Progenitor cell of endocrine pancreas (in vitro differentiated cells): ENCODE measurements at regions not wholly inside any gene's neighbourhood (a gene's known extent, or its start where the extent isn't known, plus 50 kb on each side); places are given as distances from the start of the nearest gene placed in this dataset.

Experiments used
- DNase-seq: peaks from one replicate; pipeline ENCODE4 v3.0.0; 2021; ENCODE audit warnings: low spot score; ENCODE audit not compliant: unreplicated experiment
- H3K27ac Mint-ChIP-seq: 2 replicates; pipeline ENCODE4 v1.8.0; 2021; ENCODE audit warnings: mild to moderate bottlenecking, moderate library complexity, mixed read lengths
- H3K27me3 Mint-ChIP-seq: 2 replicates; pipeline ENCODE4 v1.8.0; 2021; ENCODE audit warnings: mixed read lengths
- H3K36me3 Mint-ChIP-seq: 2 replicates; pipeline ENCODE4 v1.8.0; 2022; ENCODE audit warnings: mixed read lengths; ENCODE audit not compliant: insufficient read depth
- H3K4me1 Mint-ChIP-seq: 2 replicates; pipeline ENCODE4 v1.8.0; 2021; ENCODE audit warnings: low read depth, mixed read lengths
- H3K4me3 Mint-ChIP-seq: 2 replicates; pipeline ENCODE4 v1.8.0; 2021; ENCODE audit warnings: low read depth, mild to moderate bottlenecking, moderate library complexity, mixed read lengths
- H3K9me3 Mint-ChIP-seq: 2 replicates; pipeline ENCODE4 v1.8.0; 2021; ENCODE audit warnings: low read depth, mixed read lengths
- TF ChIP-seq, protein P1 (sequence below): fragments of 200-600 bp; sonication (generic); IDR thresholded peaks from one replicate; pipeline ENCODE4 v1.5.0; 2021; ENCODE audit warnings: antibody characterized with exemption, mild to moderate bottlenecking; ENCODE audit not compliant: unreplicated experiment

DNA sequence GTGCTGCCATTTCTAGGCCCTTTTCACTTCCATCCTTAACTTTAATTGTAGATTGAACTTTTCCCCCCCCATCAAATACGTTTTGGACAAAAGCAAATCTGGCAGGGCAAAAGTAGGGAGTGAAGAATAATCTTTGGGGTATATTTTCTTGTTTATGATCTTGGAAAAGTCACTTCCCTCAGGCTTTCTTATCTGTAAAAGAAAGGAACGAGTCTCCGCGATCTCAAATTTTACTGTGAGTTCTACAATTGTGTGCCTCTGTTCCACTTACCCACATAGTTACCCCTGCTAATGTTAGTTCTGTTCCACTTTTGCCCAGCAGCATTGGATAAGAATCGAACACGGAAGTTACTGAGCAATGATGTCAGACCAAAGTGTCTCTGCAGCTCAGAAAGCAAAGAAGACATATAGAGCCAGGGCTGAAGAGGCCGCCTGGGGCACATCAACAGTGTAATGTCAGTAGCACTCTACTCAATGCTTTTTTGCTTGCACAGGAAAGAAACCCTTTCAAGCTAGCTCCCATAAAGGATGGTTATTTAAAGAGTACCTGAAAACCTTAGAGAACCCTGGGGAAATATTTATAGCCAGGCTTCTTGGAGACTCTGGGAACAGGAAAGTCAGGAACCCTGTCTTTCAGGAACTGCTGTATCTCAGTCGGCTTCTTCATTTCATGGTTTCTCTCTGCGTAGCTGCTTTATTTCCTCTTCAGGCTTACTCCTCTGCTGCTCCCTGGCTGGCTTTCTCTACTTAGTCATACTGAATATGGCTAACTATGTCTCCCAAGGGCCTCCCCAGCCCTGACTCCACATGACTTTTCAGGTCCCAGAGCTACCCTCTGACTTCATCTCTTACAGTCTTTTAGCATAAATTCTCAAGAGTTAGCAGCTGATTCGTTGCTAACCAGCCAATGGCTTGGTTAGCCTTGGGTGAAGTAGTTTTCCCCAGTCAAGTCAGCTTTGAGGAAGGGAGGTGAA lies 123.7 kb upstream of the FAM3C start:
- no peaks in the 10 kb centered on the region for H3K9me3 Mint-ChIP-seq
- DNase-seq = no peak
- no peak overlapping the region for H3K27ac Mint-ChIP-seq
- TF ChIP-seq, protein P1, sequence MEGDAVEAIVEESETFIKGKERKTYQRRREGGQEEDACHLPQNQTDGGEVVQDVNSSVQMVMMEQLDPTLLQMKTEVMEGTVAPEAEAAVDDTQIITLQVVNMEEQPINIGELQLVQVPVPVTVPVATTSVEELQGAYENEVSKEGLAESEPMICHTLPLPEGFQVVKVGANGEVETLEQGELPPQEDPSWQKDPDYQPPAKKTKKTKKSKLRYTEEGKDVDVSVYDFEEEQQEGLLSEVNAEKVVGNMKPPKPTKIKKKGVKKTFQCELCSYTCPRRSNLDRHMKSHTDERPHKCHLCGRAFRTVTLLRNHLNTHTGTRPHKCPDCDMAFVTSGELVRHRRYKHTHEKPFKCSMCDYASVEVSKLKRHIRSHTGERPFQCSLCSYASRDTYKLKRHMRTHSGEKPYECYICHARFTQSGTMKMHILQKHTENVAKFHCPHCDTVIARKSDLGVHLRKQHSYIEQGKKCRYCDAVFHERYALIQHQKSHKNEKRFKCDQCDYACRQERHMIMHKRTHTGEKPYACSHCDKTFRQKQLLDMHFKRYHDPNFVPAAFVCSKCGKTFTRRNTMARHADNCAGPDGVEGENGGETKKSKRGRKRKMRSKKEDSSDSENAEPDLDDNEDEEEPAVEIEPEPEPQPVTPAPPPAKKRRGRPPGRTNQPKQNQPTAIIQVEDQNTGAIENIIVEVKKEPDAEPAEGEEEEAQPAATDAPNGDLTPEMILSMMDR = no peak
- no peaks in the 10 kb centered on the region for H3K27me3 Mint-ChIP-seq
- no peak overlapping the region for H3K4me3 Mint-ChIP-seq
- H3K4me1 Mint-ChIP-seq = no peaks in the 10 kb centered on the region
- H3K36me3 Mint-ChIP-seq = no peaks in the 10 kb centered on the region

DNA sequence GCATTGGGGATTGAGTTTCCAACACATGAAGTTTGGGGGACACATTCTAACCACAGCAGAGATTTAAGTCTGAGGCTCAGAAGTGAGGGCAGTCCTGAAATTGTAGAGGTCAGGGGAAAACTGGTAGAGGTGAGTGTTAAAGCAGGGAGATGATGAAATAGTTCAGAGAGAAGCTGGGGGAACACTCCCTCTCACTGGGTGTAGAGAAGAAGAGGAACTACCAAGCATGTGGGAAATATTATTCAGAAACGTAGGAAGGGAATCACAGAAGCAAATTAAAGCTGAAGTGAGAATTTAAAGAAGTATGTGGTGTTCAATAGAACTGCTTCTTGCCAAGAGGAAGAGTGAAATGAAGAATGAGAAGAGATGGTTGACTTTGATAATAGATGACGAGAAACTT lies 121.5 kb upstream of the FAM3C start:
- no peaks in the 10 kb centered on the region for H3K27me3 Mint-ChIP-seq
- DNase-seq = no peak
- H3K9me3 Mint-ChIP-seq = no peaks in the 10 kb centered on the region
- no peak overlapping the region for H3K4me3 Mint-ChIP-seq
- no peaks in the 10 kb centered on the region for H3K4me1 Mint-ChIP-seq
- no peak overlapping the region for H3K27ac Mint-ChIP-seq
- TF ChIP-seq, protein P1 = no peak
- H3K36me3 Mint-ChIP-seq = no peaks in the 10 kb centered on the region

DNA sequence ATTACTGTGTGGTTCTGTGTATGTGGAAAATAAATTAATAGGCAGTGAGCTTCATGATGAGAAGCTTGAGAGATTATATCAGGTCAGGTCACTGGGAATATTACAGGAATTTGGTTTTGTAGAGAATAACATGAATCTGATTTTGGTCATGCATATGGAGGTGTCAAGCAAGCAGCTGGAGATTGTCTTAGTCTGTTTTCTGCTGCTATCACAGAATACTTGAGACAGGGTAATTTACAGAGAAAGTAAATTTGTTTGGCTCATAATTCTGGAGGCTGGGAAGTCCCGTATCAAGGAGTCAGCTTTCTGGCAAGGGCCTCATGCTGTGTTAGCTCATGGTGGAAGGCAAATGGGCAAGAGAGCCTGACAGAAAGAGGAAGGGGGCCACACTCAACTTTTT lies 120.7 kb upstream of the FAM3C start:
- Mint-ChIP-seq H3K9me3 (peaks cover 2% of the 10 kb centered on the region), H3K4me1 (no peaks in the 10 kb centered on the region), H3K27ac (no peak overlapping the region), H3K36me3 (no peaks in the 10 kb centered on the region), H3K27me3 (no peaks in the 10 kb centered on the region), H3K4me3 (no peak overlapping the region)
- TF ChIP-seq, protein P1 = no peak
- no peak for DNase-seq

DNA sequence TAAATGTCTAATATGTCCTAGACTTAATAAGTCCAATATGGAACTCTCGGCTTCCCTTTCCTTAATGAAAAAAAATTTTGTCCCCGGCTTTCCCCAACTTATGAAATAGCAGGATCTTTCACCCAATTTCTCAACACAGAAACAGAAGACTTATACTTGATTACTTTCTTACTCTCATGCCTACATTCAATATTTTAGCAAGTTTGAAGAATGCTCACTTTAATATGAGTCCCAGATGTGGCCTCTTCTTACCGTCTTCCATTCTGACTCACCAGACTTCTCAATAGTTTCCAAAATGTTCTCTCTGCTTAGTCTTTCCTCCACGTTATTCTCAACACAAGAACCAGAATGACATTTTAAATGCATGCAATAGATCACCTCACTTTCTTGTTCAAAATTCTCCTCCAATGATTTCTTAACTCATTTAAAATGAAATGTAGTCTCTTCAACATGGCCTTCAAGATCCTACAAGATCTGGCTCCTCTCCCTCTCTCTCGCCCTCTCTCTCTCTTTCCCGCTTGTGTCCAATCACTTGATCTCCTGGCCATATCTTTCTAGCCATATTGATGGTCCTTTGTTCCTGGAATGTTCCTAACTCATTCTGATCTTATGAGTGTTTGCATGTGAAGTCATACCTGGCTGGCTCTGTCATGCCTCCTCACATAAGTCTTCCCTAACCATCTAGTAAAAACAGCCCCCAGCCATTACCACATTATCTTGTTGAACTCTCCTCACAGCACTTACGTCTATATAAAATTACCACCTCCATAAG lies 119.7 kb upstream of the FAM3C start:
- Mint-ChIP-seq H3K27ac (no peak overlapping the region), H3K9me3 (peaks cover 6% of the 10 kb centered on the region)
- TF ChIP-seq, protein P1 = no peak

DNA sequence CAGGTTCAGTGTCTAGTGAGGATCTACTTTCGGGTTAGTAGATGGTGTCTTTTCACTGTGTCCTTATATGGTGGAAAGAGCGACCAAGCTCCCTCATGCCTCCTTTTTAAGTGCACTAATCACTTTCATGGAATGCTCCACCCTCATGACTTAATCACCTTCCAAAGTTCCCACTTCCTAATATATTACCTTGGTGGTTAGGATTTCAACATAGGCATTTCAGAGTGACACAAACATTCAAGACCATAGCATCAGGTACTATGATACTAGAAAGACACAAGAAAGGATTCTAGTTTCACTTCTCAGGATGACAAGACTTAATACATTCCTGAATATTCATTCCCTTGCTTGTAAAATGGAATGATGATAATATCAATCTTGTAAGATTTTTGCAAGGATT lies 119.1 kb upstream of the FAM3C start:
- no peak overlapping the region for H3K4me3 Mint-ChIP-seq
- TF ChIP-seq, protein P1 = no peak
- H3K4me1 Mint-ChIP-seq = no peaks in the 10 kb centered on the region
- DNase-seq = no peak
- H3K27me3 Mint-ChIP-seq = no peaks in the 10 kb centered on the region
- H3K27ac Mint-ChIP-seq = no peak overlapping the region
- H3K36me3 Mint-ChIP-seq = peaks cover 2% of the 10 kb centered on the region
- H3K9me3 Mint-ChIP-seq = peaks cover 10% of the 10 kb centered on the region

More for the DNA sequence above, 119.7 kb upstream of the FAM3C start:
- Mint-ChIP-seq H3K27me3 (no peaks in the 10 kb centered on the region), H3K36me3 (peaks cover 2% of the 10 kb centered on the region), H3K4me1 (no peaks in the 10 kb centered on the region), H3K4me3 (no peak overlapping the region)
- no peak for DNase-seq
